ENCODE measurements at regions not wholly inside any gene's neighbourhood (a gene's known extent, or its start where the extent isn't known, plus 50 kb on each side); places are given as distances from the start of the nearest gene placed in this dataset.

- H3K27ac ChIP-seq (ENCODE audit: low read depth, low read length): no peak overlapping the region
- CTCF ChIA-PET (ENCODE audit: partially characterized antibody): interaction anchor here (1.0 kb wide), 1 partner anchor 256 kb away, joined by 3 read pairs; no protein-coding TSS in a partner anchor
- H2AFZ ChIP-seq (ENCODE audit: low read length): peak overlapping the region; percentile 19; the same call in 1 of the 2 replicates
Measured at GRCh38 chr18:37783771-37784170, 218.2 kb upstream of the CELF4 start.

More at GRCh38 chr18:37783771-37784170, 218.2 kb upstream of the CELF4 start:
- FAIRE-seq (no peak), DNase-seq (ENCODE audit: low read depth in 1 of 2, low spot score in 2 of 2) (no peak)
- POLR2A ChIA-PET (ENCODE audit: partially characterized antibody): no interaction called here
- H4K91ac ChIP-seq (replicated peaks; ENCODE audit: insufficient read length, low read length): no peak overlapping the region
- no peak overlapping the region for H2BK15ac ChIP-seq (ENCODE audit: low read length)
- no peaks in the 10 kb centered on the region for H3K79me2 ChIP-seq (ENCODE audit: control insufficient read depth in 1 of 2, insufficient read depth in 2 of 2, low read length in 2 of 2)
- no peak overlapping the region for H3K23ac ChIP-seq (ENCODE audit: insufficient read length)
- no peak overlapping the region for H4K8ac ChIP-seq (ENCODE audit: extremely low read depth, insufficient read depth, low read length)
- H4K5ac ChIP-seq (ENCODE audit: insufficient read length, low read depth, low read length): no peak overlapping the region
- no peaks in the 10 kb centered on the region for H4K20me1 ChIP-seq (replicated peaks in 1 of 2; ENCODE audit: control insufficient read depth in 1 of 2, insufficient read depth in 2 of 2, low read length in 2 of 2)
- no peak overlapping the region for H2BK5ac ChIP-seq (ENCODE audit: low read depth, low read length)
- no peaks in the 10 kb centered on the region for H3K4me1 ChIP-seq (replicated peaks in 1 of 4; ENCODE audit: control insufficient read depth in 3 of 4, insufficient read depth in 4 of 4, low read length in 3 of 4)
- no peak for TF ChIP-seq CHD2 (IDR thresholded peaks at IDR 0.05; ENCODE audit: low read length)
- no peak for TF ChIP-seq CBX5 (IDR thresholded peaks at IDR 0.05; ENCODE audit: low read depth, low read length)
- TF ChIP-seq GABPA (IDR thresholded peaks at IDR 0.05; ENCODE audit: borderline replicate concordance, insufficient read depth, low read length): no peak
- TF ChIP-seq TBP (IDR thresholded peaks at IDR 0.05; ENCODE audit: low read depth, low read length): no peak
- no peak for TF ChIP-seq RBBP5 (IDR thresholded peaks at IDR 0.05; ENCODE audit: borderline replicate concordance, low read depth, low read length)
- TF ChIP-seq USF2 (IDR thresholded peaks at IDR 0.05; ENCODE audit: low read length): no peak
- TF ChIP-seq MAX (IDR thresholded peaks at IDR 0.05): no peak
- TF ChIP-seq TCF12 (IDR thresholded peaks at IDR 0.05; ENCODE audit: low read depth, low read length): no peak
- no peak for TF ChIP-seq TAF1 (IDR thresholded peaks at IDR 0.05; ENCODE audit: low read depth, low read length)
- no peak for TF ChIP-seq RXRA (IDR thresholded peaks at IDR 0.05; ENCODE audit: insufficient read depth, low read depth, low read length)
- TF ChIP-seq SP2 (IDR thresholded peaks at IDR 0.05; ENCODE audit: low read length): no peak
- TF ChIP-seq SIRT6 (IDR thresholded peaks at IDR 0.05; ENCODE audit: low read length): no peak
- no peak for TF ChIP-seq BACH1 (IDR thresholded peaks at IDR 0.05; ENCODE audit: low read length)
- no peak overlapping the region for H3K9ac ChIP-seq (replicated peaks in 1 of 4; ENCODE audit: extremely low read depth in 1 of 4, low read depth in 3 of 4, low read length in 3 of 4)
- H3K27me3 ChIP-seq (replicated peaks in 1 of 4; ENCODE audit: control insufficient read depth in 3 of 4, extremely low read depth in 1 of 4, insufficient read depth in 3 of 4, low read length in 3 of 4): no peaks in the 10 kb centered on the region
- no peak overlapping the region for H3K4me3 ChIP-seq (ENCODE audit: extremely low read depth in 1 of 4, insufficient read depth in 2 of 4, low read depth in 3 of 4, low read length in 4 of 4)
- WGBS, 2 experiments (ENCODE audit: extremely low coverage in 1 of 2, insufficient coverage in 1 of 2, insufficient read length in 1 of 2, insufficient replicate concordance in 2 of 2, low coverage in 1 of 2, low lambda C conversion rate in 2 of 2, missing lambda C conversion rate in 1 of 2): 94% methylated on average over 5 of the region's 5 CpGs; no CpG with 5 or more reads in 1 of the 2 experiments
- no peak overlapping the region for H3K56ac ChIP-seq (replicated peaks; ENCODE audit: insufficient read length, low read depth, low read length)
- H3K79me1 ChIP-seq (ENCODE audit: low read depth, low read length): no peaks in the 10 kb centered on the region
- H3K23me2 ChIP-seq (ENCODE audit: low read depth, low read length): peaks cover 9% of the 10 kb centered on the region; the same call in 1 of the 2 replicates
- H2BK12ac ChIP-seq (ENCODE audit: low read depth, low read length): no peak overlapping the region
- H3K14ac ChIP-seq (ENCODE audit: insufficient read length): no peak overlapping the region
- H3K4ac ChIP-seq (replicated peaks; ENCODE audit: insufficient read length, low read depth, low read length): no peak overlapping the region
- no peak overlapping the region for H2BK120ac ChIP-seq (replicated peaks; ENCODE audit: low read depth, low read length)
- no peaks in the 10 kb centered on the region for H3K9me3 ChIP-seq (ENCODE audit: insufficient read depth in 2 of 2, low read depth in 1 of 2, low read length in 1 of 2)
- H3K36me3 ChIP-seq (ENCODE audit: control insufficient read depth in 2 of 4, insufficient read depth in 4 of 4, low read length in 3 of 4): no peaks in the 10 kb centered on the region
- H3K4me2 ChIP-seq (ENCODE audit: insufficient read depth in 1 of 2, low read depth in 2 of 2, low read length in 2 of 2): no peak overlapping the region; a peak in 1 of 4 replicates
- H3K18ac ChIP-seq (ENCODE audit: extremely low read depth, low read length): no peak overlapping the region
- no peak overlapping the region for H2AK5ac ChIP-seq (ENCODE audit: low read depth, low read length)
- no peak overlapping the region for H2BK20ac ChIP-seq (ENCODE audit: low read length)

Measured in H1 (cell line).